Thyroid gland (tissue), 4 donors: ENCODE measurements at regions not wholly inside any gene's neighbourhood (a gene's known extent, or its start where the extent isn't known, plus 50 kb on each side); places are given as distances from the start of the nearest gene placed in this dataset.

Experiments used
- POLR2A ChIP-seq, 2 donors: fragments of 450-650 bp; IDR thresholded peaks; one replicate each; pipeline ENCODE4 v1.6.1; 2017; ENCODE audit warnings: antibody characterized with exemption in 2 of 2, mild to moderate bottlenecking in 2 of 2, moderate library complexity in 1 of 2
- TF ChIP-seq, protein P1 (sequence below), 6 experiments: fragments of 200-600 bp in 3 of 6; fragments of 450-650 bp in 3 of 6; sonication (generic) in 3 of 6; IDR thresholded peaks; one replicate each; pipeline ENCODE4 v1.5.1; 2016 to 2019; ENCODE audit warnings: antibody characterized with exemption in 6 of 6, mild to moderate bottlenecking in 2 of 6, inconsistent platforms in 1 of 6, moderate library complexity in 1 of 6

DNA sequence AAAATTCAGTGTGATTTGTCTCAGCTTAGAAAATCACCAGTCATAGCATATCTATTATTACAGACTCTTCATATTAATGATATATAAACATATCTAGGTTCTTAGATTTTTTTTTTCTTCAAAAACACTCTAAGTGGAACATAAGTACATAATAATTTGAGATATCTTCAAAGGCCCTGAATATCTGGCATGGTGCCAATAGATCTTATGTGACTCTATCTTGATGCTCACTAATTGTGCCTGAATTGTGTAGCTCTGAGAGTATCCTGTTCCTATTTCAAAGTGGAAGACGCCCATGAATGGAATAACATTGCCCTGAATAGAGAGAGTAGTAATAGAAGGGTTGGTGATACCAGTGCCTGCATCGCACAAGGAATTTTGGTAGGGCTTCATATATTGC lies 1312.7 kb upstream of the USP15 start:
- TF ChIP-seq, protein P1, sequence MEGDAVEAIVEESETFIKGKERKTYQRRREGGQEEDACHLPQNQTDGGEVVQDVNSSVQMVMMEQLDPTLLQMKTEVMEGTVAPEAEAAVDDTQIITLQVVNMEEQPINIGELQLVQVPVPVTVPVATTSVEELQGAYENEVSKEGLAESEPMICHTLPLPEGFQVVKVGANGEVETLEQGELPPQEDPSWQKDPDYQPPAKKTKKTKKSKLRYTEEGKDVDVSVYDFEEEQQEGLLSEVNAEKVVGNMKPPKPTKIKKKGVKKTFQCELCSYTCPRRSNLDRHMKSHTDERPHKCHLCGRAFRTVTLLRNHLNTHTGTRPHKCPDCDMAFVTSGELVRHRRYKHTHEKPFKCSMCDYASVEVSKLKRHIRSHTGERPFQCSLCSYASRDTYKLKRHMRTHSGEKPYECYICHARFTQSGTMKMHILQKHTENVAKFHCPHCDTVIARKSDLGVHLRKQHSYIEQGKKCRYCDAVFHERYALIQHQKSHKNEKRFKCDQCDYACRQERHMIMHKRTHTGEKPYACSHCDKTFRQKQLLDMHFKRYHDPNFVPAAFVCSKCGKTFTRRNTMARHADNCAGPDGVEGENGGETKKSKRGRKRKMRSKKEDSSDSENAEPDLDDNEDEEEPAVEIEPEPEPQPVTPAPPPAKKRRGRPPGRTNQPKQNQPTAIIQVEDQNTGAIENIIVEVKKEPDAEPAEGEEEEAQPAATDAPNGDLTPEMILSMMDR (IDR thresholded peaks at IDR 0.05), result no peak
- no peak for TF ChIP-seq POLR2A (IDR thresholded peaks at IDR 0.05)
